Sigmoid colon (tissue), 4 donors: ENCODE measurements at regions not wholly inside any gene's neighbourhood (a gene's known extent, or its start where the extent isn't known, plus 50 kb on each side); places are given as distances from the start of the nearest gene placed in this dataset.

Source experiments
- CTCF ChIP-seq, 4 experiments: fragments of 450-650 bp in 3 of 4; fragments of 200-600 bp in 1 of 4; IDR thresholded peaks; one replicate each; pipeline ENCODE4 v1.5.1; 2016 to 2019; ENCODE audit warnings: antibody characterized with exemption in 4 of 4, mild to moderate bottlenecking in 3 of 4, moderate library complexity in 2 of 4
- EP300 ChIP-seq, 4 donors: sonication (generic); formaldehyde crosslinking; IDR thresholded peaks; one replicate each; pipeline ENCODE4 v1.6.1; 2017; ENCODE audit warnings: antibody characterized with exemption in 4 of 4

DNA sequence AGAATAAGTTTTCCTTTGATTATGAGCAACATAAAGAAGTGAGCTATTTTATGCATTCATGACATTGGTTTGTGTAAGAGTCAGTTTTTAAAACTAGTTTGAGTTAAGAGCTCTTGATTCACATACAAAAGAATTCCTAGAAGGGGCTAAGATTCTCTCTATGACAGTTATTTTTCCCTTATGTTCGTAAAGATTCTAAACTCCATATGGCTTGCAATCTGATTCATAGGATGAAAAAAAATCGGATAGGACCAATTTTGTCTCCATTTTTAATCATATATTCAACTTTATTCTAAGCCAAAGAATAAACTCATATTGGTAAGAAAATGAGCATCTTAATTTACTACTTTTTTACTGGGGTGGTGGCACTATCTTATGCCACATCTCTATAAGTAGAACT lies 79.4 kb downstream of the NAP1L3 start:
- TF ChIP-seq EP300 (IDR thresholded peaks at IDR 0.05) (no peak), CTCF (IDR thresholded peaks at IDR 0.05) (no peak)
